ENCODE measurements at regions not wholly inside any gene's neighbourhood (a gene's known extent, or its start where the extent isn't known, plus 50 kb on each side); places are given as distances from the start of the nearest gene placed in this dataset.

DNA sequence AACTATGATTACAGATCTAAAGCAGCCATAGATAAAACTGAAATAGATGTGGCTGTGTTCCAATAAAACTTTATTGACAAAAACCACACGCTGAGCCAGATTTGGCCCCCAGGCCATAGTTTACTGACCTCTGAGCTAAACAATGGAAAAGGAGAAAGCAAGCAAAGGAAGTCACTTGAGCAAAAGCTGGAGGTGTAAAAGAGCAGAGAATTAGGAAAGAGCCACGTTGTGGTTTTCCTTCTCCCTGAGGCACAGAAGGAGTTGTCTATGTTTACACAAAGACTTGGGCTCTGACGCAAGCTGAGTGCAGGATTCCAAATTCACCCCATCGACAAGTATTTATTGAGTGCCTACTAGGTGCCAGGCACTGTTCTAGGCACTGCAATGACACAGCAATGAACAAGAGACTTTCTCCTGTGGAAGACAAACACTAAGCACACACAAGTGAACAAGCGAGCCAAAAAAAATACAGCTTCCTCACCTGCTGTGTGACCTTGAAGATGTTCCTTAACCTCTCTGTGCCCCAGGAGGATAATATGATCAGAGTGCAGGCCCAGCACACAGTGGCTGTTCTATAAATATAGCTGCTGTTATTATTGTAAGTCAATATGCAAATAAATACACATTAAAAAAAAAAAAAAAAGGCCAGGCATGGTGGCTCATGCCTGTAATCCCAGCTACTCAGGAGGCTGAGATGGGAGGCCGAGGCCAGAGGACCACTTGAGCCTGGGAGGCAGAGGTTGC is 75.4 kb upstream of the PTPN1 start (continued):
- TF ChIP-seq, protein P1, sequence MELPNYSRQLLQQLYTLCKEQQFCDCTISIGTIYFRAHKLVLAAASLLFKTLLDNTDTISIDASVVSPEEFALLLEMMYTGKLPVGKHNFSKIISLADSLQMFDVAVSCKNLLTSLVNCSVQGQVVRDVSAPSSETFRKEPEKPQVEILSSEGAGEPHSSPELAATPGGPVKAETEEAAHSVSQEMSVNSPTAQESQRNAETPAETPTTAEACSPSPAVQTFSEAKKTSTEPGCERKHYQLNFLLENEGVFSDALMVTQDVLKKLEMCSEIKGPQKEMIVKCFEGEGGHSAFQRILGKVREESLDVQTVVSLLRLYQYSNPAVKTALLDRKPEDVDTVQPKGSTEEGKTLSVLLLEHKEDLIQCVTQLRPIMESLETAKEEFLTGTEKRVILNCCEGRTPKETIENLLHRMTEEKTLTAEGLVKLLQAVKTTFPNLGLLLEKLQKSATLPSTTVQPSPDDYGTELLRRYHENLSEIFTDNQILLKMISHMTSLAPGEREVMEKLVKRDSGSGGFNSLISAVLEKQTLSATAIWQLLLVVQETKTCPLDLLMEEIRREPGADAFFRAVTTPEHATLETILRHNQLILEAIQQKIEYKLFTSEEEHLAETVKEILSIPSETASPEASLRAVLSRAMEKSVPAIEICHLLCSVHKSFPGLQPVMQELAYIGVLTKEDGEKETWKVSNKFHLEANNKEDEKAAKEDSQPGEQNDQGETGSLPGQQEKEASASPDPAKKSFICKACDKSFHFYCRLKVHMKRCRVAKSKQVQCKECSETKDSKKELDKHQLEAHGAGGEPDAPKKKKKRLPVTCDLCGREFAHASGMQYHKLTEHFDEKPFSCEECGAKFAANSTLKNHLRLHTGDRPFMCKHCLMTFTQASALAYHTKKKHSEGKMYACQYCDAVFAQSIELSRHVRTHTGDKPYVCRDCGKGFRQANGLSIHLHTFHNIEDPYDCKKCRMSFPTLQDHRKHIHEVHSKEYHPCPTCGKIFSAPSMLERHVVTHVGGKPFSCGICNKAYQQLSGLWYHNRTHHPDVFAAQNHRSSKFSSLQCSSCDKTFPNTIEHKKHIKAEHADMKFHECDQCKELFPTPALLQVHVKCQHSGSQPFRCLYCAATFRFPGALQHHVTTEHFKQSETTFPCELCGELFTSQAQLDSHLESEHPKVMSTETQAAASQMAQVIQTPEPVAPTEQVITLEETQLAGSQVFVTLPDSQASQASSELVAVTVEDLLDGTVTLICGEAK (IDR thresholded peaks at IDR 0.05), result peak; percentile 100
- TF ChIP-seq, protein P1 (CRISPR knock-in tag; IDR thresholded peaks at IDR 0.05), result peak; percentile 99
- TF ChIP-seq RFX1 (IDR thresholded peaks at IDR 0.05), result no peak
- 0 out of 2 replicates have a peak, but pooled peaks have one; percentile 20 for TF ChIP-seq TEAD4 (IDR thresholded peaks at IDR 0.05; ENCODE audit: low read length)
- TF ChIP-seq TEAD4 (CRISPR knock-in tag; IDR thresholded peaks at IDR 0.05; ENCODE audit: borderline replicate concordance), result no peak
- TF ChIP-seq RBM25 (IDR thresholded peaks at IDR 0.05; ENCODE audit: low read depth, low read length, severe bottlenecking), result peak; percentile 93
- no peak for TF ChIP-seq TSC22D4 (tag; IDR thresholded peaks at IDR 0.05)
- TF ChIP-seq ESRRA (IDR thresholded peaks at IDR 0.05; ENCODE audit: borderline replicate concordance, low read depth), result peak; percentile 83; the same call in 1 of the 2 replicates
- no peak for TF ChIP-seq NONO (IDR thresholded peaks at IDR 0.05; ENCODE audit: low read depth in 2 of 2, low read length in 1 of 2)
- TF ChIP-seq FOXM1 (IDR thresholded peaks at IDR 0.05; ENCODE audit: low read depth), result 0 out of 2 replicates have a peak, but pooled peaks have one; percentile 14
- TF ChIP-seq FOXM1 (CRISPR knock-in tag; IDR thresholded peaks at IDR 0.05; ENCODE audit: low read depth), result no peak
- 0 out of 2 replicates have a peak, but pooled peaks have one; percentile 12 for TF ChIP-seq ADNP (tag; IDR thresholded peaks at IDR 0.05)
- TF ChIP-seq, protein P2, sequence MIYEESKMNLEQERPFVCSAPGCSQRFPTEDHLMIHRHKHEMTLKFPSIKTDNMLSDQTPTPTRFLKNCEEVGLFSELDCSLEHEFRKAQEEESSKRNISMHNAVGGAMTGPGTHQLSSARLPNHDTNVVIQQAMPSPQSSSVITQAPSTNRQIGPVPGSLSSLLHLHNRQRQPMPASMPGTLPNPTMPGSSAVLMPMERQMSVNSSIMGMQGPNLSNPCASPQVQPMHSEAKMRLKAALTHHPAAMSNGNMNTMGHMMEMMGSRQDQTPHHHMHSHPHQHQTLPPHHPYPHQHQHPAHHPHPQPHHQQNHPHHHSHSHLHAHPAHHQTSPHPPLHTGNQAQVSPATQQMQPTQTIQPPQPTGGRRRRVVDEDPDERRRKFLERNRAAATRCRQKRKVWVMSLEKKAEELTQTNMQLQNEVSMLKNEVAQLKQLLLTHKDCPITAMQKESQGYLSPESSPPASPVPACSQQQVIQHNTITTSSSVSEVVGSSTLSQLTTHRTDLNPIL (CRISPR knock-in tag; IDR thresholded peaks at IDR 0.05), result no peak
- peak; percentile 88 for TF ChIP-seq ZFP36 (IDR thresholded peaks at IDR 0.05; ENCODE audit: low read depth, low read length, partially characterized antibody)
- TF ChIP-seq MEF2D (tag; conservative IDR thresholded peaks at IDR 0.05; ENCODE audit: low read depth), result peak; percentile 92
- peak; percentile 97 for TF ChIP-seq SMARCA5 (IDR thresholded peaks at IDR 0.05)
- TF ChIP-seq ETS2 (tag; IDR thresholded peaks at IDR 0.05; ENCODE audit: borderline replicate concordance, poor library complexity, severe bottlenecking), result no peak
- TF ChIP-seq, protein P3, sequence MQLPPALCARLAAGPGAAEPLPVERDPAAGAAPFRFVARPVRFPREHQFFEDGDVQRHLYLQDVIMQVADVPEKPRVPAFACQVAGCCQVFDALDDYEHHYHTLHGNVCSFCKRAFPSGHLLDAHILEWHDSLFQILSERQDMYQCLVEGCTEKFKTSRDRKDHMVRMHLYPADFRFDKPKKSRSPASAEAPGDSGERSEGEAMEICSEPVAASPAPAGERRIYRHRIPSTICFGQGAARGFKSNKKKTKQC (CRISPR knock-in tag; IDR thresholded peaks at IDR 0.05), result no peak

All from K562 (cell line).